Heart left ventricle (tissue), 16 donors: ENCODE measurements at regions not wholly inside any gene's neighbourhood (a gene's known extent, or its start where the extent isn't known, plus 50 kb on each side); places are given as distances from the start of the nearest gene placed in this dataset.

ENCODE experiments used
- ATAC-seq, 4 donors: fragments of 200-7000 bp; cut with Tn5 transposase; one replicate each; pipeline ENCODE4 v1.9.1; 2020 to 2022; ENCODE audit warnings: moderate library complexity in 4 of 4, mild to moderate bottlenecking in 3 of 4, moderate number of reproducible peaks in 1 of 4
- DNase-seq, 5 donors: peaks; one replicate each; pipeline ENCODE4 v3.0.0-alpha.2; 2020
- H3K27ac ChIP-seq, 12 donors: fragments of 200-600 bp; sonication (generic) in 4 of 12; one replicate each; pipeline versions ENCODE4 v1.5.0 to v1.8.0; 2016 to 2022; ENCODE audit warnings: mild to moderate bottlenecking in 2 of 12
- H3K27me3 ChIP-seq, 9 donors: fragments of 200-600 bp; sonication (generic) in 2 of 9; one replicate each; pipeline versions ENCODE4 v1.5.1 to v1.8.0; 2016 to 2022; ENCODE audit warnings: mild to moderate bottlenecking in 3 of 9
- H3K36me3 ChIP-seq, 9 donors: fragments of 200-600 bp; sonication (generic) in 2 of 9; one replicate each; pipeline versions ENCODE4 v1.5.0 to v1.8.0; 2018 to 2022; ENCODE audit warnings: mild to moderate bottlenecking in 2 of 9
- H3K4me1 ChIP-seq, 12 donors: fragments of 200-600 bp; sonication (generic) in 4 of 12; one replicate each; pipeline versions ENCODE4 v1.5.0 to v1.8.0; 2016 to 2022; ENCODE audit warnings: mild to moderate bottlenecking in 3 of 12
- H3K4me3 ChIP-seq, 12 donors: fragments of 200-600 bp; sonication (generic) in 4 of 12; one replicate each; pipeline versions ENCODE4 v1.5.0 to v1.8.0; 2017 to 2022; ENCODE audit warnings: mild to moderate bottlenecking in 9 of 12, moderate library complexity in 4 of 12
- H3K9me3 ChIP-seq, 12 donors: fragments of 200-600 bp; sonication (generic) in 4 of 12; one replicate each; pipeline versions ENCODE4 v1.5.0 to v1.8.0; 2016 to 2022; ENCODE audit warnings: mild to moderate bottlenecking in 1 of 12
- POLR2A ChIP-seq, 2 donors: fragments of 450-650 bp; IDR thresholded peaks; one replicate each; pipeline ENCODE4 v1.6.1; 2017; ENCODE audit warnings: antibody characterized with exemption in 2 of 2, mild to moderate bottlenecking in 2 of 2, moderate library complexity in 2 of 2
- WGBS, 4 donors: extraction: QIAGEN DNeasy Blood & Tissue Kit in 2 of 4; methylation state at CpG; one replicate each; pipeline versions ENCODE4 v1.1.5 to v1.1.7; 2013 to 2018; 5-methylcytosine and 5-hydroxymethylcytosine counted together
- intact Hi-C, 10 donors: fragments of 100-400 bp; cut with DNase I; formaldehyde crosslinking; loops; one replicate each; pipeline versions ENCODE4 v1.11.1 to v1.14.2; 2022
- TF ChIP-seq, protein P1 (sequence below), 12 donors: fragments of 200-600 bp; sonication (generic) in 4 of 12; IDR thresholded peaks; one replicate each; pipeline versions ENCODE4 v1.5.0 to v1.8.0; 2018 to 2022; ENCODE audit warnings: antibody characterized with exemption in 12 of 12, mild to moderate bottlenecking in 5 of 12
- donor health status: ischemic (EF 13 %, LVEDD 7.1; RV severe dilation, severe dysfunction).
- donor health status: healthy with polysubstance abuse.
- donor health status: DM: no; HTN: yes; CAD: no.
- donor health status: DM: no; HTN: no; CAD: no.
- donor health status: ischemic (EF 25% LVEDD 6.9; RV normal size, moderate dysfunction).
- donor health status: ischemic (EF 25% LVEDD 5.7; RV mildly dilated, moderate dysfunction).
- donor health status: healthy.
- donor health status: DM: yes; HTN: yes; CAD: no.
- donor health status: ischemic (EF 35%, LVEDD 5.7; RV mildly dilated, moderate dysfunction).
- donor health status: nonischemic (EF 11% LVEDD 7.7; RV severe dilation, severe dysfunction).
- donor health status: DM: yes; HTN: yes; CAD: no.
- donor health status: PGD.
- donor health status: ischemic (EF 29% LVEDD 5.4; RV normal size, mild dysfunction).
- donor health status: nonischemic (EF 23%, LVEDD 6.1; RV moderate dilation, normal function).

GRCh38 chr1:95809391-95809790 is 575.4 kb downstream of the RWDD3 start:
- ATAC-seq: no peak
- H3K4me3 ChIP-seq: no peak overlapping the region
- H3K27me3 ChIP-seq: no peaks in the 10 kb centered on the region
- no peaks in the 10 kb centered on the region for H3K36me3 ChIP-seq
- H3K9me3 ChIP-seq: peaks cover 0 to 4% (median 0%) of the 10 kb centered on the region in 12 donors
- no peak overlapping the region for H3K27ac ChIP-seq
- intact Hi-C loops: no loop called here
- WGBS, 4 donors: 43 to 63% (median 57%) methylated on average over 1 of the region's 1 CpG
- TF ChIP-seq, protein P1, sequence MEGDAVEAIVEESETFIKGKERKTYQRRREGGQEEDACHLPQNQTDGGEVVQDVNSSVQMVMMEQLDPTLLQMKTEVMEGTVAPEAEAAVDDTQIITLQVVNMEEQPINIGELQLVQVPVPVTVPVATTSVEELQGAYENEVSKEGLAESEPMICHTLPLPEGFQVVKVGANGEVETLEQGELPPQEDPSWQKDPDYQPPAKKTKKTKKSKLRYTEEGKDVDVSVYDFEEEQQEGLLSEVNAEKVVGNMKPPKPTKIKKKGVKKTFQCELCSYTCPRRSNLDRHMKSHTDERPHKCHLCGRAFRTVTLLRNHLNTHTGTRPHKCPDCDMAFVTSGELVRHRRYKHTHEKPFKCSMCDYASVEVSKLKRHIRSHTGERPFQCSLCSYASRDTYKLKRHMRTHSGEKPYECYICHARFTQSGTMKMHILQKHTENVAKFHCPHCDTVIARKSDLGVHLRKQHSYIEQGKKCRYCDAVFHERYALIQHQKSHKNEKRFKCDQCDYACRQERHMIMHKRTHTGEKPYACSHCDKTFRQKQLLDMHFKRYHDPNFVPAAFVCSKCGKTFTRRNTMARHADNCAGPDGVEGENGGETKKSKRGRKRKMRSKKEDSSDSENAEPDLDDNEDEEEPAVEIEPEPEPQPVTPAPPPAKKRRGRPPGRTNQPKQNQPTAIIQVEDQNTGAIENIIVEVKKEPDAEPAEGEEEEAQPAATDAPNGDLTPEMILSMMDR (IDR thresholded peaks at IDR 0.05): no peak
- no peak for TF ChIP-seq POLR2A (IDR thresholded peaks at IDR 0.05)
- no peaks in the 10 kb centered on the region for H3K4me1 ChIP-seq
- DNase-seq: no peak

GRCh38 chr1:95815511-95815910 is 581.5 kb downstream of the RWDD3 start:
- TF ChIP-seq POLR2A (IDR thresholded peaks at IDR 0.05): no peak
- TF ChIP-seq, protein P1 (IDR thresholded peaks at IDR 0.05): no peak
- H3K27me3 ChIP-seq: no peaks in the 10 kb centered on the region
- DNase-seq: no peak
- no peaks in the 10 kb centered on the region for H3K36me3 ChIP-seq
- no peak for ATAC-seq
- no peaks in the 10 kb centered on the region for H3K4me1 ChIP-seq
- H3K27ac ChIP-seq: no peak overlapping the region
- WGBS, 4 donors: 39 to 73% (median 68%) methylated on average over 2 of the region's 2 CpGs
- intact Hi-C loops: no loop called here
- H3K9me3 ChIP-seq: peaks cover 0 to 4% (median 0%) of the 10 kb centered on the region in 12 donors
- no peak overlapping the region for H3K4me3 ChIP-seq

DNA sequence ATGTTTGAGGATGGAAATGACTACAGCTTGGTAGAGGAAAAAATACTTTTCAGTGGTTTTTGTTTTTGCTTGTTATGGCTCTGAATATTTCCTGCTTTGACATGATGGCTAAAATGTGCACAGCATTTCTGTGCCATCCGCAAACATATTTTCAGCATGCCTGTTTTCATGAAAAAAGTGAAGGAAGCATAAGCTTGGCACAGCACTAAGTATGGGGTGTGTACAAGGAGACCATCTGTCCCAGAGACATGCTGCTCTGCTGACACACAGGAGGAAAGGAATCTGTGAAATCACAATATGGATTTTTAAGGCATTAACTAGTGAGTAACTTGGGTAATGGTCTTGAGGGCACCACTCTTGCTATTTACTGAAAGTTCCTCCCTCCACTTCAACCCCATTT is 595.5 kb downstream of the RWDD3 start:
- Histone ChIP-seq H3K36me3 (no peaks in the 10 kb centered on the region), H3K27ac (no peak overlapping the region), H3K27me3 (no peaks in the 10 kb centered on the region), H3K9me3 (peaks cover 0 to 9% (median 0%) of the 10 kb centered on the region in 12 donors), H3K4me3 (no peak overlapping the region), H3K4me1 (no peaks in the 10 kb centered on the region)
- DNase-seq (no peak), ATAC-seq (no peak)
- 93 to 97% (median 95%) methylated on average over 1 of the region's 1 CpG for WGBS, 4 donors
- intact Hi-C loops: no loop called here
- no peak for TF ChIP-seq POLR2A (IDR thresholded peaks at IDR 0.05)
- TF ChIP-seq, protein P1 (IDR thresholded peaks at IDR 0.05): no peak

- WGBS, 4 donors: 36 to 53% (median 45%) methylated on average over 2 of the region's 2 CpGs
These were observed 598.4 kb downstream of the RWDD3 start for GRCh38 chr1:95832370-95832769.

More at GRCh38 chr1:95832370-95832769, 598.4 kb downstream of the RWDD3 start:
- no peak for TF ChIP-seq POLR2A (IDR thresholded peaks at IDR 0.05)
- TF ChIP-seq, protein P1 (IDR thresholded peaks at IDR 0.05): no peak
- DNase-seq (no peak), ATAC-seq (no peak)
- H3K27me3 ChIP-seq: no peaks in the 10 kb centered on the region
- no peak overlapping the region for H3K27ac ChIP-seq
- H3K4me3 ChIP-seq: no peak overlapping the region
- no peaks in the 10 kb centered on the region for H3K4me1 ChIP-seq
- H3K9me3 ChIP-seq: peaks cover 0 to 29% (median 7%) of the 10 kb centered on the region in 12 donors
- no peaks in the 10 kb centered on the region for H3K36me3 ChIP-seq
- intact Hi-C loops: no loop called here
